Neural cell (in vitro differentiated cells): ENCODE measurements at regions not wholly inside any gene's neighbourhood (a gene's known extent, or its start where the extent isn't known, plus 50 kb on each side); places are given as distances from the start of the nearest gene placed in this dataset.

Source experiments
- H2AFZ ChIP-seq: fragments of 200-600, 300-800 bp; sonication (generic), shearing (Covaris generic); 2 replicates; pipeline ENCODE4 v1.6.0; 2014; ENCODE audit warnings: low read depth, mild to moderate bottlenecking, antibody characterized with exemption, low read length, moderate library complexity
- H3F3A ChIP-seq: fragments of 200-600 bp; shearing (Covaris generic); 2 replicates; pipeline ENCODE4 v1.6.1; 2016; ENCODE audit warnings: mild to moderate bottlenecking, moderate library complexity, mixed read lengths, antibody characterized with exemption, low read length; ENCODE audit not compliant: insufficient read depth, poor library complexity, severe bottlenecking
- H3K27ac ChIP-seq: fragments of 200-600, 300-800 bp; sonication (generic), shearing (Covaris generic); 2 replicates; pipeline ENCODE4 v1.5.1; 2014; ENCODE audit warnings: mild to moderate bottlenecking, low read length, moderate library complexity
- H3K27me3 ChIP-seq: fragments of 300-800, 200-600 bp; sonication (generic), shearing (Covaris generic); 2 replicates; pipeline ENCODE4 v1.6.0; 2014; ENCODE audit warnings: mild to moderate bottlenecking, low read depth, low read length, moderate library complexity; ENCODE audit not compliant: insufficient read depth
- H3K36me3 ChIP-seq: fragments of 300-800, 200-600 bp; sonication (generic), shearing (Covaris generic); 2 replicates; pipeline ENCODE4 v1.5.1; 2014; ENCODE audit warnings: mild to moderate bottlenecking, antibody characterized with exemption, low read length, moderate library complexity; ENCODE audit not compliant: insufficient read depth
- H3K4me2 ChIP-seq: fragments of 300-800, 200-600 bp; sonication (generic), shearing (Covaris generic); 2 replicates; pipeline ENCODE4 v1.6.0; 2014; ENCODE audit warnings: mild to moderate bottlenecking, low read length
- H3K4me3 ChIP-seq: fragments of 300-800, 200-600 bp; sonication (generic), shearing (Covaris generic); 2 replicates; pipeline ENCODE4 v1.5.1; 2014; ENCODE audit warnings: mild to moderate bottlenecking, low read length, moderate library complexity
- H3K79me2 ChIP-seq: fragments of 200-600 bp; shearing (Covaris generic); replicated peaks from 2 replicates; pipeline ENCODE4 v1.6.0; 2014; ENCODE audit warnings: mild to moderate bottlenecking, low read length, moderate library complexity; ENCODE audit not compliant: insufficient read depth
- H3K9ac ChIP-seq: fragments of 300-800, 200-600 bp; sonication (generic), shearing (Covaris generic); 2 replicates; pipeline ENCODE4 v1.6.1; 2016; ENCODE audit warnings: mild to moderate bottlenecking, low read length, mixed read lengths
- H3K9me2 ChIP-seq: fragments of 200-600 bp; shearing (Covaris generic); 2 replicates; pipeline ENCODE4 v1.6.1; 2016; ENCODE audit warnings: mild to moderate bottlenecking, low read length, mixed read lengths; ENCODE audit not compliant: insufficient read depth
- H3K9me3 ChIP-seq: fragments of 200-600, 300-800 bp; sonication (generic), shearing (Covaris generic); 2 replicates; pipeline ENCODE4 v1.6.1; 2016; ENCODE audit warnings: mild to moderate bottlenecking, mixed run types, low read length, moderate library complexity, mixed read lengths
- H4K20me1 ChIP-seq: fragments of 200-600 bp; shearing (Covaris generic); 2 replicates; pipeline ENCODE4 v1.6.1; 2016; ENCODE audit warnings: mild to moderate bottlenecking, mixed run types; ENCODE audit not compliant: insufficient read depth
- EP300 ChIP-seq: fragments of 450-650 bp; conservative IDR thresholded peaks from 2 replicates; pipeline ENCODE4 v1.6.1; 2014; ENCODE audit warnings: antibody characterized with exemption, mild to moderate bottlenecking, moderate library complexity; ENCODE audit not compliant: poor library complexity, severe bottlenecking
- EZH2 ChIP-seq: fragments of 200-600, 300-800 bp; shearing (Covaris generic), sonication (generic); IDR thresholded peaks from 2 replicates; pipeline ENCODE4 v1.6.1; 2014; ENCODE audit warnings: antibody characterized with exemption, low read length, borderline replicate concordance, mild to moderate bottlenecking; ENCODE audit not compliant: insufficient read depth, poor library complexity, severe bottlenecking
- MXI1 ChIP-seq: fragments of 450-650 bp; conservative IDR thresholded peaks from 2 replicates; pipeline ENCODE4 v1.6.1; 2014; ENCODE audit warnings: antibody characterized with exemption, mild to moderate bottlenecking; ENCODE audit not compliant: poor library complexity, severe bottlenecking
- POLR2AphosphoS5 ChIP-seq: IDR thresholded peaks from 2 replicates; pipeline ENCODE4 v1.6.1; 2012
- RAD21 ChIP-seq: fragments of 450-650 bp; conservative IDR thresholded peaks from 2 replicates; pipeline ENCODE4 v1.6.1; 2014; ENCODE audit warnings: antibody characterized with exemption, mild to moderate bottlenecking, moderate library complexity
- SMC3 ChIP-seq: fragments of 450-650 bp; conservative IDR thresholded peaks from 2 replicates; pipeline ENCODE4 v1.6.1; 2014; ENCODE audit warnings: antibody characterized with exemption, mild to moderate bottlenecking, moderate library complexity; ENCODE audit not compliant: poor library complexity
- TAF1 ChIP-seq: IDR thresholded peaks from 2 replicates; pipeline ENCODE4 v1.6.1; 2012; ENCODE audit warnings: low read depth
- TF ChIP-seq, protein P1 (sequence below): fragments of 450-650 bp; IDR thresholded peaks from 2 replicates; pipeline ENCODE4 v1.5.1; 2014; ENCODE audit warnings: antibody characterized with exemption, mild to moderate bottlenecking, moderate library complexity; ENCODE audit not compliant: poor library complexity, severe bottlenecking
- TF ChIP-seq, protein P2 (sequence below): IDR thresholded peaks from 2 replicates; pipeline ENCODE4 v1.6.1; 2012; ENCODE audit warnings: borderline replicate concordance

DNA sequence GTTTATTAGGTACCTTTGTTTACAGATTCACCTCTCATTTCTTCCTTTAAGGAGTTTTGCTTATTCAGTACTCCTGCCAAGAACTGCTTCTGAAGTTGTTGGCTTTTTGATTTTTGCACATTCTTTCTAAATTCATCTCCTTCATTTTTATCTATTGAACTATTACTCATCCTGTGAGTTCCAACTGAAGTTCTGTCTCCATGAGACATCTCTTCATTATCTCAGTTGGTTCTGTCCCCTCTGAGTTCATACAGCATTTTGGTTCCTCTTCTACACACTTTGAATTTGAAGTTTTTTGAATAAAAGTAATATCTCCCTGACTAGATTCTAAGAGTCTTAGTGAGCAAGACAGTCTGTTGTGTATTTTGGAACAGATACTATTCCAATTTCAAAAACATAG lies 299.7 kb downstream of the OTOL1 start:
- Histone ChIP-seq H3K4me2 (no peak overlapping the region), H3K9ac (no peak overlapping the region), H2AFZ (no peak overlapping the region), H3K9me2 (no peaks in the 10 kb centered on the region), H3K79me2 (no peaks in the 10 kb centered on the region), H3K36me3 (no peaks in the 10 kb centered on the region), H3K9me3 (no peaks in the 10 kb centered on the region), H3F3A (no peaks in the 10 kb centered on the region), H3K27me3 (no peaks in the 10 kb centered on the region), H4K20me1 (no peaks in the 10 kb centered on the region), H3K4me3 (no peak overlapping the region), H3K27ac (no peak overlapping the region)
- TF ChIP-seq EZH2 (no peak), MXI1 (no peak), EP300 (no peak), SMC3 (no peak), RAD21 (no peak), TAF1 (no peak), POLR2AphosphoS5 (no peak)
- TF ChIP-seq, protein P1, sequence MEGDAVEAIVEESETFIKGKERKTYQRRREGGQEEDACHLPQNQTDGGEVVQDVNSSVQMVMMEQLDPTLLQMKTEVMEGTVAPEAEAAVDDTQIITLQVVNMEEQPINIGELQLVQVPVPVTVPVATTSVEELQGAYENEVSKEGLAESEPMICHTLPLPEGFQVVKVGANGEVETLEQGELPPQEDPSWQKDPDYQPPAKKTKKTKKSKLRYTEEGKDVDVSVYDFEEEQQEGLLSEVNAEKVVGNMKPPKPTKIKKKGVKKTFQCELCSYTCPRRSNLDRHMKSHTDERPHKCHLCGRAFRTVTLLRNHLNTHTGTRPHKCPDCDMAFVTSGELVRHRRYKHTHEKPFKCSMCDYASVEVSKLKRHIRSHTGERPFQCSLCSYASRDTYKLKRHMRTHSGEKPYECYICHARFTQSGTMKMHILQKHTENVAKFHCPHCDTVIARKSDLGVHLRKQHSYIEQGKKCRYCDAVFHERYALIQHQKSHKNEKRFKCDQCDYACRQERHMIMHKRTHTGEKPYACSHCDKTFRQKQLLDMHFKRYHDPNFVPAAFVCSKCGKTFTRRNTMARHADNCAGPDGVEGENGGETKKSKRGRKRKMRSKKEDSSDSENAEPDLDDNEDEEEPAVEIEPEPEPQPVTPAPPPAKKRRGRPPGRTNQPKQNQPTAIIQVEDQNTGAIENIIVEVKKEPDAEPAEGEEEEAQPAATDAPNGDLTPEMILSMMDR, result no peak
- TF ChIP-seq, protein P2, sequence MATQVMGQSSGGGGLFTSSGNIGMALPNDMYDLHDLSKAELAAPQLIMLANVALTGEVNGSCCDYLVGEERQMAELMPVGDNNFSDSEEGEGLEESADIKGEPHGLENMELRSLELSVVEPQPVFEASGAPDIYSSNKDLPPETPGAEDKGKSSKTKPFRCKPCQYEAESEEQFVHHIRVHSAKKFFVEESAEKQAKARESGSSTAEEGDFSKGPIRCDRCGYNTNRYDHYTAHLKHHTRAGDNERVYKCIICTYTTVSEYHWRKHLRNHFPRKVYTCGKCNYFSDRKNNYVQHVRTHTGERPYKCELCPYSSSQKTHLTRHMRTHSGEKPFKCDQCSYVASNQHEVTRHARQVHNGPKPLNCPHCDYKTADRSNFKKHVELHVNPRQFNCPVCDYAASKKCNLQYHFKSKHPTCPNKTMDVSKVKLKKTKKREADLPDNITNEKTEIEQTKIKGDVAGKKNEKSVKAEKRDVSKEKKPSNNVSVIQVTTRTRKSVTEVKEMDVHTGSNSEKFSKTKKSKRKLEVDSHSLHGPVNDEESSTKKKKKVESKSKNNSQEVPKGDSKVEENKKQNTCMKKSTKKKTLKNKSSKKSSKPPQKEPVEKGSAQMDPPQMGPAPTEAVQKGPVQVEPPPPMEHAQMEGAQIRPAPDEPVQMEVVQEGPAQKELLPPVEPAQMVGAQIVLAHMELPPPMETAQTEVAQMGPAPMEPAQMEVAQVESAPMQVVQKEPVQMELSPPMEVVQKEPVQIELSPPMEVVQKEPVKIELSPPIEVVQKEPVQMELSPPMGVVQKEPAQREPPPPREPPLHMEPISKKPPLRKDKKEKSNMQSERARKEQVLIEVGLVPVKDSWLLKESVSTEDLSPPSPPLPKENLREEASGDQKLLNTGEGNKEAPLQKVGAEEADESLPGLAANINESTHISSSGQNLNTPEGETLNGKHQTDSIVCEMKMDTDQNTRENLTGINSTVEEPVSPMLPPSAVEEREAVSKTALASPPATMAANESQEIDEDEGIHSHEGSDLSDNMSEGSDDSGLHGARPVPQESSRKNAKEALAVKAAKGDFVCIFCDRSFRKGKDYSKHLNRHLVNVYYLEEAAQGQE, result no peak

DNA sequence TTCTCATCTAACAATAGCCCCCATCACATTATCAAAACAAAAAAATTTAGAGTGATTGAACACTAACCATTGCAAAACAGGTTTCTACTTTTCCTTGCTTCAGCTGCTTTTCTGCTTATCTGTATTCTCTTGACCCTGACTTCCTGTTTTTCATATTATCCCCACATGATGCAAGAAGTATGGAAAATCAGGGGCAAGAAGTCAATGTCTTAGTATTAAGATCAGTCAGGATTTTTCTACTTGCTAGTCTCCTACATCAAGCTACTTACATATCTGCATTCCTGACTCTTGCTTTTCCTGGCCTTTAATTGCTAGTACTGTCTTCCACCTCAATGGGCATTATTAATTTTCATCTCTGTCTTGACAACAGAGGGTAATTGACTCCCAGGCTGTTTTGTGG lies 300.2 kb downstream of the OTOL1 start:
- Histone ChIP-seq H3K27me3 (no peaks in the 10 kb centered on the region), H2AFZ (no peak overlapping the region), H3K36me3 (no peaks in the 10 kb centered on the region), H3F3A (no peaks in the 10 kb centered on the region), H3K27ac (no peak overlapping the region), H3K79me2 (no peaks in the 10 kb centered on the region), H3K9me3 (no peaks in the 10 kb centered on the region), H3K9ac (no peak overlapping the region), H4K20me1 (no peaks in the 10 kb centered on the region), H3K4me3 (no peak overlapping the region), H3K9me2 (no peaks in the 10 kb centered on the region), H3K4me2 (no peak overlapping the region)
- no peak for TF ChIP-seq POLR2AphosphoS5
- TF ChIP-seq, protein P2, result no peak
- no peak for TF ChIP-seq EP300
- no peak for TF ChIP-seq TAF1
- no peak for TF ChIP-seq EZH2
- TF ChIP-seq MXI1, result no peak
- no peak for TF ChIP-seq RAD21
- TF ChIP-seq, protein P1, result no peak
- no peak for TF ChIP-seq SMC3
